Endothelial cell of umbilical vein (primary cell): ENCODE measurements at regions not wholly inside any gene's neighbourhood (a gene's known extent, or its start where the extent isn't known, plus 50 kb on each side); places are given as distances from the start of the nearest gene placed in this dataset.

Source experiments
- CTCF ChIP-seq, 2 donors: IDR thresholded peaks; 1 replicate in 1 of 2; 2 replicates in 1 of 2; pipeline ENCODE4 v1.5.1; 2011; ENCODE audit warnings: low read length in 2 of 2, mild to moderate bottlenecking in 2 of 2, moderate library complexity in 2 of 2, control low read depth in 1 of 2, inconsistent platforms in 1 of 2, low read depth in 1 of 2; ENCODE audit not compliant: insufficient read depth in 1 of 2; ENCODE audit errors: extremely low read depth in 1 of 2
- EZH2 ChIP-seq: IDR thresholded peaks from 2 replicates; pipeline ENCODE4 v1.6.1; 2012; ENCODE audit warnings: borderline replicate concordance, low read depth, mild to moderate bottlenecking, moderate library complexity, low read length, inconsistent platforms; ENCODE audit not compliant: severe bottlenecking
- GATA2 ChIP-seq: IDR thresholded peaks from 2 replicates; pipeline ENCODE4 v1.7.0; 2011; ENCODE audit warnings: low read depth, mild to moderate bottlenecking, moderate library complexity, mixed read lengths, low read length; ENCODE audit not compliant: insufficient read length, insufficient read depth
- POLR2A ChIP-seq: IDR thresholded peaks from 2 replicates; pipeline ENCODE4 v1.6.1; 2012; ENCODE audit warnings: low read depth, mild to moderate bottlenecking, control low read depth, low read length
- POLR2AphosphoS5 ChIP-seq: IDR thresholded peaks from 2 replicates; pipeline ENCODE4 v1.6.1; 2012; ENCODE audit warnings: low read depth, mild to moderate bottlenecking, control low read depth, low read length, moderate library complexity; ENCODE audit not compliant: insufficient read depth
- TF ChIP-seq, protein P1 (sequence below): IDR thresholded peaks from 2 replicates; pipeline ENCODE4 v1.6.1; 2011; ENCODE audit not compliant: insufficient read depth, insufficient read length

DNA sequence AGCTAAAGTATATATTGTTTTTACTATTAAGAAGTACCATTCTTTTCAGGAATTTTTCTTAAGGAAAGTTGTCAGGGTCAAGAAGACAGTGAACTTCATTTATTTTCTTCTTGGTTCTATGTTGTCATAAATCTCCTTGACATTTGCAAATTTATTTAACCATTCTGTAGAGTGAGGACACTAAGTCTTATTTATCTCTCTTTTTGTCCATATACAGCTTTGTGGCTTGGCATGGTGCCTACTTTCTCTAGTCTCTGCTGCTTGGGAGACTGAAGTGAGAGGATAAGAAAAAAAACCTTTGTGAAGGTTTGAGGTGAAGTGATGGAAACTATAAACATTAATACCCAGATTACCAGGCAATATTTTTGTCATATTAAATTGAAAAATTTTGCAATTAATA lies 1389.4 kb downstream of the SUCLG1 start:
- no peak for TF ChIP-seq EZH2
- TF ChIP-seq POLR2AphosphoS5: no peak
- TF ChIP-seq CTCF (IDR thresholded peaks at IDR 0.05; ENCODE audit: extremely low read depth in 1 of 2, insufficient read depth in 1 of 2, low read depth in 1 of 2, low read length in 2 of 2): no peak
- no peak for TF ChIP-seq POLR2A
- no peak for TF ChIP-seq GATA2
- TF ChIP-seq, protein P1, sequence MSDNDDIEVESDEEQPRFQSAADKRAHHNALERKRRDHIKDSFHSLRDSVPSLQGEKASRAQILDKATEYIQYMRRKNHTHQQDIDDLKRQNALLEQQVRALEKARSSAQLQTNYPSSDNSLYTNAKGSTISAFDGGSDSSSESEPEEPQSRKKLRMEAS: no peak
